ENCODE measurements at regions not wholly inside any gene's neighbourhood (a gene's known extent, or its start where the extent isn't known, plus 50 kb on each side); places are given as distances from the start of the nearest gene placed in this dataset.
"Not testable (repeated sequence)": the region's sequence is repeated elsewhere in the genome, so short reads cannot be mapped to it uniquely, and the experiment has no call there.

DNA sequence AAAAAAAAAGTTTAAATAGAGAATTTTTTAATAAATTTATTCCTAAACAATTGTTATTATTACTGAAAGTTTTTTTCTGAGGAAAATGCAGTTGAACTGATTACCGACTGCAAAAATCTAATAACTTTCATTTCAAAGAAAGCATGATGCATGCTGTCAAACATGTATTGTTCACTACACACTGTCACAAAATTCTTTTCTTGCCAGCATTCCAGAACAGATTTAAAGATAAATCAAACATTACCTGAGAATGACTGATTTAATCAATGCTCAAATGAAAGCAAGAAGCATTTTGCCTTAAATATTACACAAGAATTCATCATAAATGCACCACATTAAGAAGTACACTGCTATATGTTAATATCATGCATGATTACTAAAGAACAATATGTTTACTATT lies 588.3 kb downstream of the SLC16A7 start:
- intact Hi-C loops (cut with DNase I): no loop called here
- DNase-seq: no peak

- intact Hi-C loops (cut with DNase I): no loop called here
- no peak for DNase-seq
These were observed 589.2 kb downstream of the SLC16A7 start for GRCh38 chr12:60185060-60185459.

- intact Hi-C loops (cut with DNase I): no loop called here
- DNase-seq: no peak
These were observed 595.4 kb downstream of the SLC16A7 start for GRCh38 chr12:60191271-60191670.

DNA sequence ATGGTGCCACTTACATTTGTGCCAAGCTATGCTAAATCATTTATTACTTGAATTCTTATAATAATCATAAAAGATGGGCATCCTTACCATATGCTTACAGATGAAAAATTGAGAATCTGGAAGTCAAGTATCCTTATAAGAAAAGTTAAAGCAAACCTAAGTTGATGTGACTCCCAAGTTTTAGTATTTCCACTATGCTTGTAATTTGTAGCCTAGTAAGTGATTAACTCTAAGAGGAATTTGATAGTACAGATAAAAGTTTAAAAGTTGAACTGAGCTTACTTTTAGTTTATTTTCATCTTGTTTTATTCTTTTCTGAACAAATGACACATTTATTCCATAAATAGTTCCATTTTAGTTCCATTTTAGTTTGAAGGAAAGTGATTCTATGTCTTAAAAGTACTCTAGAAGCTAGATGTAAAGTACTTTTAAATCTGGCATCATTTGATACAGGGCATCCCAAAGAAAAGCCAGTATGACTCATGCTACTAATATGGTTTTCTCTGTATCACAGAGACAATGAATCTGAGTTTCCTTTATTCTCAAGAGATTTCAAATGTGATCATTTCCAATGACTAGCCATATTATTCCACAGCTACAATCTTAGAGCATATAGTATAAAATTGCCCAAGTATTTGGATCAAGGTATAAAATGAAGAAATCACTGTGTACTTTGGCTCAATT lies 596.0 kb downstream of the SLC16A7 start:
- intact Hi-C loops (cut with DNase I): no loop called here

DNA sequence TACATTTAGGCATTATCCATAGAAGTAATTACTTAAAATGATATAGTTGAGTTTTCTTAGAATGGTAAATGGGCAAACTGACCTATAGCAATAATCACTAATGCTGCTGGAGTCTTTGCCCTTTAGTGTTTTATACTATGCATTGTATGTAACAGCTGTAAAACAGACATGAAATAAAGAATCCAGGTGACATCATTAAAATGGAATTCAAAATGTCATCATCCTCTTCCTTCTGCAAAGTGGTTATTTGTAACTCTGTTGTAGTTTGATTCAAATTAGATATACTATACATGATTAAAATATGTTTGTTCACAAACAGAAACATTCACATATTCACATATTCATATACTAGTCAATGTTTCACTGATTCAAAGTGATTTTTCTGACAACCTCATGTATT lies 598.8 kb downstream of the SLC16A7 start:
- intact Hi-C loops (cut with DNase I): no loop called here

More for the DNA sequence above, 596.0 kb downstream of the SLC16A7 start:
- no peak for DNase-seq

GRCh38 chr12:60195483-60195882 lies 599.7 kb downstream of the SLC16A7 start:
- intact Hi-C loops (cut with DNase I): no loop called here
- no peak for DNase-seq

More for the DNA sequence above, 598.8 kb downstream of the SLC16A7 start:
- DNase-seq: no peak

GRCh38 chr12:60196366-60196765 lies 600.5 kb downstream of the SLC16A7 start:
- DNase-seq: peak in 2 of 10 donors; percentile 27 to 57
- intact Hi-C loops (cut with DNase I): no loop called here

DNA sequence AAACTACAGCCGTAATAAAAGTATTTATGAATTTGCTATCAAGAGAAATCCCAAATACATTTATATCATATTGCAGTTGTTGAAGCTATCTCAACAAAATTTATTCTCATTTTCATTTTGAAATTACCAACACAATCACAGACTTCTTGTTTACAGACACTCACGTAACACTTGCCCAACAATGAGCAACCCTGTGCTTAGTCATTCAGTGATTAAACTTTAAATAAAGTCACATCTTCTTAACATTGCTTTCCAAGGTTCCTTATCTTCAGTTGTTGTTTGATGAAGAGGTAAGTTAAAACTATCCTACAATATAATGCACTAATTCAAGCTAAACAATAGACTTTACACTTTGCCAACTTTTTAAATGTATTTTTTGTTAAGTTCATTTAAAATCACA lies 601.8 kb downstream of the SLC16A7 start:
- DNase-seq: no peak
- intact Hi-C loops (cut with DNase I): no loop called here

- intact Hi-C loops (cut with DNase I): no loop called here
- DNase-seq: no peak
These were observed 606.1 kb downstream of the SLC16A7 start for GRCh38 chr12:60201891-60202290.

DNA sequence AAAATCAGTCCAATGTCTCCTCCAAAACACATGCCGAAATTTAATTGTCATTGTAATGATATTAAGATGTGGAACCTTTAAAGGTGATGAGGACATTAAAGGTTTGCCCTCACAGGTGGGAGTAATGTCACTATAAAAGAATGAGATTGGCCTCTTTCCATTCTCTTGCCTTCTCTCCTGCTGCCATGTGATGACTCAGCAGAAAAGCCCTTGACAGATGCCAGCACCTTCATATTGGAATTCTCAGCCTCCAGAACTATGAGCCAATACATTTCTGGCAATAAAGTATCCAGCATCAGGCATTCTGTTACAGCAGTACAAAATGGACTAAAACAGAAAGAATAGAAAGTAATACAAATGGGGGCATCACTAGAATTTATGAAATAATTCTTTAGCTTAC lies 609.7 kb downstream of the SLC16A7 start:
- intact Hi-C loops (cut with DNase I): no loop called here
- DNase-seq: no peak

DNA sequence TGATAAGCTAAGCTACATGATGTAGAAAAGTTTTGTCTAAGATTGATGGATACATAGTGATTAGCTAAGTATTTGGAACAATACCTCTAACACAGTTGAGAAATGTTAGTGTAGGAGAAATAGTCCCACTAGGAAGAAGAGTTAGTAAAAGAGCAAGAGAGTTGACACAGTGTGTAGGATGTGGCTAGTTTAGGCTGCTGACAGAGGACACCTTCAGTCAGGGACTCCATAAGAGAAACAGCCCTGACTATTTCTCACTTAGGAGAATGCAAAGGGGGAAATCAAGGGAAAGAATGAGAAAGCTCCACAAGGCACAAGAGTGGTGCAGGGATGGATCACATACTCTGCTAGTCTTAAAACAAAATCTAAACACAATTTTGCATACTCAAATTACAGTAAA lies 613.7 kb downstream of the SLC16A7 start:
- intact Hi-C loops (cut with DNase I): no loop called here
- no peak for DNase-seq

DNA sequence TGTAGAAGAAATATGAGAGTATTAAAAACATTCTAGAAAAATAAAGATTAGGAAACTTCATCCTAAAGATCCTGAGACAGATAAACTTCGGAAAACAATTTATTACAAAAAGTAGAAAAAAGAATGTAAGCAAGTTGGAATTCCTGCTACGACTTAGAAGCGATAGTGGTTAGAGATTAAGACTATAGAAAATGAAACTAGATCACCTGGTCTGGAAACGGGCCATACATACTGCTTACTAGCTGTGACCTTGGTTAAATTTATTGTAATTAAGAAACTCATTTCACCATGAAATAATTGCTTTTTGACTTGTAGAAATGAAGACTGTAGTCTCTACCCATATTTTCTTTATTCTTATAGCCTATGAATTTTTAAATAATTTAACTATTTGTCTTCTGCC lies 614.1 kb downstream of the SLC16A7 start:
- DNase-seq: no peak
- intact Hi-C loops (cut with DNase I): no loop called here

GRCh38 chr12:60210756-60211155 lies 614.9 kb downstream of the SLC16A7 start:
- no peak for DNase-seq
- intact Hi-C loops (cut with DNase I): no loop called here

DNA sequence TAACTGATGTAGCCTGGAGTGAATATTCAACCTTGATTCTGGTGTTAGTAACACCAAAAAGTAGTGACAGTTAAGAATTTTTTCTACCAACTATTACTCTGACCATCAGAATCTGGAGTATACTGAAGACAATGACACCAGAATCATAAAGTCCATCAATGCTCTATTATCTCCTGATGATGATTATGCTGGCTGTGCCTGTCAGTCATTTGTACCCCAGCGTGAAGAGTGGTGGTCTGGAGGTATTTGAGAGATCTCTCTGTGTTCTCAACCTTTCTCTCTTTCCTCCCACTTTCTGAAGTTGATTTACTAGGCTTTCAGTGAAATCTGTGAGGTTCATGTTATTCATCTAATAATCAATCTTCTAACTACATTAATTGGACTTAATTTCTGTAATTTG lies 615.4 kb downstream of the SLC16A7 start:
- no peak for DNase-seq
- intact Hi-C loops (cut with DNase I): no loop called here

DNA sequence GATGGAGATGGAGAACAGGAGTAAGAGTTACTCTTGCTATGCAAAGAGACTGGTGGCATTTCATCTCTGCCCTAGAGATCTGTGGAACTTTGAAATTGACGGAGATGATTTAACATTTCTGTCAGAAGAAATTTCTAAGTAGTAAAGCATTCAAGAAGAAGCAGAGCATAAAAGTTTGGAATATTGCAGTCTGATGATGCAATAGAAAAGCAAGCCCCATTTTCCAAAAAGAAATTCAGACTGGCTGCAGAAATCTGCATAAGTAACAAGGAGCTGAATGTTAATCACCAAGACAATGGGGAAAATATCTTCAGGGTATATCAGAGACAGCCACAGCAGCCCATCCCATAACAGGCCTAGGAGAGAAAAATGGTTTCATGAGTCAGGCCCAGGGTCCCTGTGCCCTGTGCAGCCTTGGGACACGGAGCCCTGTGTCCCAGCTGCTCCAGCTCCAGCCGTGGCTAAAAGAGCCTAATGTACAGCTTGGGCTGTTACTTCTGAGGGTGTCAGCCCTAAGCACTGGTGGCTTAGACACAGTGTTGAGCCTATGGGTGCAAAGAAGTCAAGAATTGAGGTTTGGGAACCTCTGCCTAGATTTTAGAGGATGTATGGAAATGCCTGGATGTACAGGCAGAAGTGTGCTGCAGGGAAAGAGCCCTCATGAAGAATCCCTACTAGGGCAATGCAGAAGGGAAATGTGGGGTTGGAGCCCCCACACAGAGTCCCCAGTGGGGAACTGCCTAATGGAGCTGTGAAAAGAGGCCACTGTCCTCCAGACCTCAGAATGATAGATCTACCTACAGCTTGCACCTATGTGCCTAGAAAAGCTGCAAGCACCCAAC lies 616.6 kb downstream of the SLC16A7 start:
- intact Hi-C loops (cut with DNase I): no loop called here

GRCh38 chr12:60213272-60213671 lies 617.4 kb downstream of the SLC16A7 start:
- DNase-seq; intact Hi-C loops (cut with DNase I): not testable (repeated sequence)

More for the DNA sequence above, 616.6 kb downstream of the SLC16A7 start:
- peak in 1 of 10 donors; percentile 56 for DNase-seq

GRCh38 chr12:60216226-60216625 lies 620.4 kb downstream of the SLC16A7 start:
- intact Hi-C loops (cut with DNase I): no loop called here

GRCh38 chr12:60223242-60223641 lies 627.4 kb downstream of the SLC16A7 start:
- no peak for DNase-seq
- intact Hi-C loops (cut with DNase I): no loop called here

More at GRCh38 chr12:60216226-60216625, 620.4 kb downstream of the SLC16A7 start:
- no peak for DNase-seq

GRCh38 chr12:60225216-60226000 lies 629.6 kb downstream of the SLC16A7 start:
- intact Hi-C loops (cut with DNase I): no loop called here
- peak in 2 of 10 donors; percentile 11 to 36 for DNase-seq

GRCh38 chr12:60227916-60228315 lies 632.1 kb downstream of the SLC16A7 start:
- intact Hi-C loops (cut with DNase I): no loop called here
- DNase-seq: no peak

- DNase-seq: no peak
- intact Hi-C loops (cut with DNase I): no loop called here
These were observed 634.2 kb downstream of the SLC16A7 start for GRCh38 chr12:60230056-60230455.
